B cell (primary cell): ENCODE measurements at regions not wholly inside any gene's neighbourhood (a gene's known extent, or its start where the extent isn't known, plus 50 kb on each side); places are given as distances from the start of the nearest gene placed in this dataset.

ENCODE experiments used
- CTCF ChIP-seq: fragments of 200-600 bp; IDR thresholded peaks from one replicate; pipeline ENCODE4 v1.8.0; 2022; ENCODE audit warnings: antibody characterized with exemption, mild to moderate bottlenecking
- EZH2 ChIP-seq: IDR thresholded peaks from 2 replicates; pipeline ENCODE4 v1.6.1; 2012; ENCODE audit warnings: borderline replicate concordance, low read depth, mild to moderate bottlenecking, moderate library complexity, low read length; ENCODE audit not compliant: insufficient read depth, poor library complexity, severe bottlenecking

GRCh38 chr18:56409736-56410135 is 228.7 kb downstream of the TXNL1 start:
- TF ChIP-seq CTCF (no peak), EZH2 (no peak)
